GM12878 (cell line): ENCODE measurements at regions not wholly inside any gene's neighbourhood (a gene's known extent, or its start where the extent isn't known, plus 50 kb on each side); places are given as distances from the start of the nearest gene placed in this dataset.

Source experiments
- GABPA ChIP-seq: IDR thresholded peaks from 2 replicates; pipeline ENCODE4 v1.6.1; 2014; ENCODE audit warnings: antibody characterized with exemption, low read depth, mild to moderate bottlenecking, inconsistent platforms
- HDAC2 ChIP-seq: fragments of 200-600 bp; sonication (generic); IDR thresholded peaks from 2 replicates; pipeline ENCODE4 v1.6.1; 2017
- NR2C2 ChIP-seq: IDR thresholded peaks from 2 replicates; pipeline ENCODE4 v1.6.1; 2011; ENCODE audit warnings: borderline replicate concordance, low read depth; ENCODE audit not compliant: control insufficient read depth, insufficient read length
- TF ChIP-seq, protein P1 (sequence below): IDR thresholded peaks from 2 replicates; pipeline ENCODE4 v1.6.1; 2011; ENCODE audit warnings: low read depth, mild to moderate bottlenecking, low read length, moderate library complexity, borderline replicate concordance; ENCODE audit errors: extremely low read depth
- TF ChIP-seq, protein P2 (sequence below): fragments of 450-650 bp; IDR thresholded peaks from 2 replicates; pipeline ENCODE4 v1.6.1; 2017; ENCODE audit warnings: mild to moderate bottlenecking
- TF ChIP-seq, protein P3 (sequence below): IDR thresholded peaks from 2 replicates; pipeline ENCODE4 v1.6.1; 2011; ENCODE audit warnings: mild to moderate bottlenecking, low read depth, low read length, moderate library complexity; ENCODE audit not compliant: insufficient replicate concordance

DNA sequence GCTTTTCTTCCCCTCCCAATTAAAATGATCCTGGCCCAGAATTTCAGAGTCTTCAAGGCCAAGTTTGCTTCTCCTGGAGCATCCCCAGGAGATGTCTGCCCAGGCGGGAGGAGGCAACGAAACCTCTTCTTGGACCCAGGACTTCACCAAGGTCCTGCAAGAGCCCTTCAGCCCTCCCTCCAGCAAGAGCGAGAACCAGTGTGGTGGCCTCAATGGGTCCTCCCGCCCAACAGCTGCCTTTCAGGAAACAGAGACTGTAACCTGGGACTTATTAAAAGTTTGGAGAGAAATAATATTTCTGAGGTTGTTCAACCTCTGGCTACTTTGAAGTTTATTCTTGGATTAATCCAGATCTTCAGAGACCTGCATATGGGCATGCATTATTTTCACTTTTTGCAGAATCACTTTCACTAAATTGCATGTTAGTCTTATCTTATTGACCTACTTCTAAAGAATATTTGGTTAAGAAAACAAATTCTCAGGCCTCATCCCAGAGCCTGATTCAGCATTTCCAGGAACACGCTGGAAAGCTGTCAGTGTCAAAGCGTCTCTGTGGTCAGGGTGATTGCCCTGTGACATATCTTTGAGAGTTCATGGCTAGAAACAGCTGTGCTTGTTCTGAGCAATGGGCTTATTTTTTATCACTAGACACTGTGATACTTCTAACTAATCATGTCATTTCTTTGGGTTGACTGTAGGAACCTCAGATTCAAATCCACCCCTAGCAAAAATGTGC, 66.0 kb upstream of the CLDN14 start:
- TF ChIP-seq GABPA (no peak), NR2C2 (no peak), HDAC2 (no peak)
- TF ChIP-seq, protein P1, sequence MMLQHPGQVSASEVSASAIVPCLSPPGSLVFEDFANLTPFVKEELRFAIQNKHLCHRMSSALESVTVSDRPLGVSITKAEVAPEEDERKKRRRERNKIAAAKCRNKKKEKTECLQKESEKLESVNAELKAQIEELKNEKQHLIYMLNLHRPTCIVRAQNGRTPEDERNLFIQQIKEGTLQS, result no peak
- TF ChIP-seq, protein P2, sequence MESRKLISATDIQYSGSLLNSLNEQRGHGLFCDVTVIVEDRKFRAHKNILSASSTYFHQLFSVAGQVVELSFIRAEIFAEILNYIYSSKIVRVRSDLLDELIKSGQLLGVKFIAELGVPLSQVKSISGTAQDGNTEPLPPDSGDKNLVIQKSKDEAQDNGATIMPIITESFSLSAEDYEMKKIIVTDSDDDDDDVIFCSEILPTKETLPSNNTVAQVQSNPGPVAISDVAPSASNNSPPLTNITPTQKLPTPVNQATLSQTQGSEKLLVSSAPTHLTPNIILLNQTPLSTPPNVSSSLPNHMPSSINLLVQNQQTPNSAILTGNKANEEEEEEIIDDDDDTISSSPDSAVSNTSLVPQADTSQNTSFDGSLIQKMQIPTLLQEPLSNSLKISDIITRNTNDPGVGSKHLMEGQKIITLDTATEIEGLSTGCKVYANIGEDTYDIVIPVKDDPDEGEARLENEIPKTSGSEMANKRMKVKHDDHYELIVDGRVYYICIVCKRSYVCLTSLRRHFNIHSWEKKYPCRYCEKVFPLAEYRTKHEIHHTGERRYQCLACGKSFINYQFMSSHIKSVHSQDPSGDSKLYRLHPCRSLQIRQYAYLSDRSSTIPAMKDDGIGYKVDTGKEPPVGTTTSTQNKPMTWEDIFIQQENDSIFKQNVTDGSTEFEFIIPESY, result no peak
- TF ChIP-seq, protein P3, sequence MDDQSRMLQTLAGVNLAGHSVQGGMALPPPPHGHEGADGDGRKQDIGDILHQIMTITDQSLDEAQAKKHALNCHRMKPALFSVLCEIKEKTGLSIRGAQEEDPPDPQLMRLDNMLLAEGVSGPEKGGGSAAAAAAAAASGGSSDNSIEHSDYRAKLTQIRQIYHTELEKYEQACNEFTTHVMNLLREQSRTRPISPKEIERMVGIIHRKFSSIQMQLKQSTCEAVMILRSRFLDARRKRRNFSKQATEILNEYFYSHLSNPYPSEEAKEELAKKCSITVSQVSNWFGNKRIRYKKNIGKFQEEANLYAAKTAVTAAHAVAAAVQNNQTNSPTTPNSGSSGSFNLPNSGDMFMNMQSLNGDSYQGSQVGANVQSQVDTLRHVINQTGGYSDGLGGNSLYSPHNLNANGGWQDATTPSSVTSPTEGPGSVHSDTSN, result no peak
